SK-N-SH treated with all-trans-retinoic acid at 6 μM for 48 hours (cell line): ENCODE measurements at regions not wholly inside any gene's neighbourhood (a gene's known extent, or its start where the extent isn't known, plus 50 kb on each side); places are given as distances from the start of the nearest gene placed in this dataset.

Experiments
- CSRNP3 ChIP-seq: fragments of 250-450 bp; sonication (Bioruptor Pico); IDR thresholded peaks from 2 replicates; pipeline ENCODE4 v1.5.1; 2021; ENCODE audit warnings: mild to moderate bottlenecking, moderate library complexity
- OSR1 ChIP-seq: fragments of 250-450 bp; sonication (Bioruptor Pico); IDR thresholded peaks from 2 replicates; pipeline ENCODE4 v1.8.0; 2022; ENCODE audit warnings: moderate library complexity, mild to moderate bottlenecking, inconsistent platforms
- POU6F1 ChIP-seq: fragments of 250-450 bp; sonication (Bioruptor Pico); IDR thresholded peaks from 2 replicates; pipeline ENCODE4 v1.8.0; 2021; ENCODE audit warnings: low read depth, mild to moderate bottlenecking, moderate library complexity, borderline replicate concordance
- SNAI2 ChIP-seq: fragments of 250-450 bp; sonication (Bioruptor Pico); IDR thresholded peaks from 2 replicates; pipeline ENCODE4 v1.5.0; 2020; ENCODE audit warnings: mild to moderate bottlenecking, moderate library complexity
- TCF4 ChIP-seq: fragments of 250-450 bp; sonication (Bioruptor Pico); IDR thresholded peaks from 2 replicates; pipeline ENCODE4 v1.8.0; 2021; ENCODE audit warnings: mild to moderate bottlenecking, moderate library complexity, borderline replicate concordance
- ZFP30 ChIP-seq: fragments of 450-650 bp; formaldehyde crosslinking; IDR thresholded peaks from 2 replicates; pipeline ENCODE4 v1.5.0; 2022; ENCODE audit warnings: mild to moderate bottlenecking, moderate library complexity
- ZNF70 ChIP-seq: fragments of 450-650 bp; formaldehyde crosslinking; IDR thresholded peaks from 2 replicates; pipeline ENCODE4 v1.5.0; 2020; ENCODE audit warnings: mild to moderate bottlenecking, moderate library complexity
- ZNF8 ChIP-seq: fragments of 450-650 bp; formaldehyde crosslinking; IDR thresholded peaks from 2 replicates; pipeline ENCODE4 v1.5.0; 2020; ENCODE audit warnings: mild to moderate bottlenecking, moderate library complexity
- TF ChIP-seq, protein P1 (sequence below): fragments of 250-450 bp; sonication (Bioruptor Pico); IDR thresholded peaks from 2 replicates; pipeline ENCODE4 v1.8.0; 2020; ENCODE audit warnings: mild to moderate bottlenecking, moderate library complexity, borderline replicate concordance
- TF ChIP-seq, protein P2 (sequence below): fragments of 250-450 bp; sonication (Bioruptor Pico); IDR thresholded peaks from 2 replicates; pipeline ENCODE4 v1.5.1; 2020; ENCODE audit warnings: low read depth, mild to moderate bottlenecking, moderate library complexity

- TF ChIP-seq, protein P1, sequence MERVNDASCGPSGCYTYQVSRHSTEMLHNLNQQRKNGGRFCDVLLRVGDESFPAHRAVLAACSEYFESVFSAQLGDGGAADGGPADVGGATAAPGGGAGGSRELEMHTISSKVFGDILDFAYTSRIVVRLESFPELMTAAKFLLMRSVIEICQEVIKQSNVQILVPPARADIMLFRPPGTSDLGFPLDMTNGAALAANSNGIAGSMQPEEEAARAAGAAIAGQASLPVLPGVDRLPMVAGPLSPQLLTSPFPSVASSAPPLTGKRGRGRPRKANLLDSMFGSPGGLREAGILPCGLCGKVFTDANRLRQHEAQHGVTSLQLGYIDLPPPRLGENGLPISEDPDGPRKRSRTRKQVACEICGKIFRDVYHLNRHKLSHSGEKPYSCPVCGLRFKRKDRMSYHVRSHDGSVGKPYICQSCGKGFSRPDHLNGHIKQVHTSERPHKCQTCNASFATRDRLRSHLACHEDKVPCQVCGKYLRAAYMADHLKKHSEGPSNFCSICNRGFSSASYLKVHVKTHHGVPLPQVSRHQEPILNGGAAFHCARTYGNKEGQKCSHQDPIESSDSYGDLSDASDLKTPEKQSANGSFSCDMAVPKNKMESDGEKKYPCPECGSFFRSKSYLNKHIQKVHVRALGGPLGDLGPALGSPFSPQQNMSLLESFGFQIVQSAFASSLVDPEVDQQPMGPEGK (CRISPR knock-in tag): no peak
- TF ChIP-seq SNAI2 (no peak), ZFP30 (CRISPR knock-in tag) (no peak), ZNF70 (peak; percentile 93), POU6F1 (CRISPR knock-in tag) (no peak), CSRNP3 (CRISPR knock-in tag) (no peak), ZNF8 (no peak), OSR1 (CRISPR knock-in tag) (no peak), TCF4 (CRISPR knock-in tag) (no peak)
- TF ChIP-seq, protein P2, sequence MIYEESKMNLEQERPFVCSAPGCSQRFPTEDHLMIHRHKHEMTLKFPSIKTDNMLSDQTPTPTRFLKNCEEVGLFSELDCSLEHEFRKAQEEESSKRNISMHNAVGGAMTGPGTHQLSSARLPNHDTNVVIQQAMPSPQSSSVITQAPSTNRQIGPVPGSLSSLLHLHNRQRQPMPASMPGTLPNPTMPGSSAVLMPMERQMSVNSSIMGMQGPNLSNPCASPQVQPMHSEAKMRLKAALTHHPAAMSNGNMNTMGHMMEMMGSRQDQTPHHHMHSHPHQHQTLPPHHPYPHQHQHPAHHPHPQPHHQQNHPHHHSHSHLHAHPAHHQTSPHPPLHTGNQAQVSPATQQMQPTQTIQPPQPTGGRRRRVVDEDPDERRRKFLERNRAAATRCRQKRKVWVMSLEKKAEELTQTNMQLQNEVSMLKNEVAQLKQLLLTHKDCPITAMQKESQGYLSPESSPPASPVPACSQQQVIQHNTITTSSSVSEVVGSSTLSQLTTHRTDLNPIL (CRISPR knock-in tag): no peak
These were observed 92.7 kb downstream of the FZD1 start for GRCh38 chr7:91356915-91357314.
